ENCODE measurements at regions not wholly inside any gene's neighbourhood (a gene's known extent, or its start where the extent isn't known, plus 50 kb on each side); places are given as distances from the start of the nearest gene placed in this dataset.

- no peak for TF ChIP-seq CTCF (IDR thresholded peaks at IDR 0.05; ENCODE audit: borderline replicate concordance, extremely low read depth, low read length, poor library complexity, severe bottlenecking)
- no peak for TF ChIP-seq EZH2 (IDR thresholded peaks at IDR 0.05; ENCODE audit: borderline replicate concordance, low read depth, low read length, severe bottlenecking)
- ATAC-seq (ENCODE audit: insufficient read depth, low read depth), result no peak
- no peak overlapping the region for H3K4me3 ChIP-seq (ENCODE audit: low read depth in 1 of 2, low read length in 2 of 2)
- no peak overlapping the region for H3K27ac ChIP-seq (ENCODE audit: low read length)
- no peaks in the 10 kb centered on the region for H3K79me2 ChIP-seq (ENCODE audit: insufficient read depth, low read length)
- H3K4me1 ChIP-seq (ENCODE audit: insufficient read depth, low read length), result no peaks in the 10 kb centered on the region
- no peak overlapping the region for H2AFZ ChIP-seq (ENCODE audit: low read depth, low read length)
- H3K9me3 ChIP-seq (ENCODE audit: insufficient read depth, low read length, severe bottlenecking), result no peaks in the 10 kb centered on the region
- H4K20me1 ChIP-seq (ENCODE audit: insufficient read depth, low read length), result no peaks in the 10 kb centered on the region
- peaks cover 14% of the 10 kb centered on the region for H3K27me3 ChIP-seq (ENCODE audit: insufficient read depth, low read length, poor library complexity)
- DNase-seq, result no peak
- no peak overlapping the region for H3K9ac ChIP-seq (ENCODE audit: low read depth, low read length)
- no peaks in the 10 kb centered on the region for H3K36me3 ChIP-seq (ENCODE audit: insufficient read depth, low read length)
- no peak overlapping the region for H3K4me2 ChIP-seq (ENCODE audit: insufficient read depth, low read length)
Measured at GRCh38 chr11:133656082-133656635, 123.9 kb upstream of the OPCML start.

GRCh38 chr11:133654630-133655212 is 122.4 kb upstream of the OPCML start:
- H3K4me2 ChIP-seq (ENCODE audit: insufficient read depth, low read length), result no peak overlapping the region
- H3K4me1 ChIP-seq (ENCODE audit: insufficient read depth, low read length), result no peaks in the 10 kb centered on the region
- H3K27me3 ChIP-seq (ENCODE audit: insufficient read depth, low read length, poor library complexity), result peaks cover 21% of the 10 kb centered on the region
- DNase-seq (no peak), ATAC-seq (ENCODE audit: insufficient read depth, low read depth) (no peak)
- H4K20me1 ChIP-seq (ENCODE audit: insufficient read depth, low read length), result no peaks in the 10 kb centered on the region
- H3K9ac ChIP-seq (ENCODE audit: low read depth, low read length), result no peak overlapping the region
- H3K4me3 ChIP-seq (ENCODE audit: low read depth in 1 of 2, low read length in 2 of 2), result no peak overlapping the region
- no peaks in the 10 kb centered on the region for H3K36me3 ChIP-seq (ENCODE audit: insufficient read depth, low read length)
- no peak overlapping the region for H2AFZ ChIP-seq (ENCODE audit: low read depth, low read length)
- H3K27ac ChIP-seq (ENCODE audit: low read length), result no peak overlapping the region
- H3K79me2 ChIP-seq (ENCODE audit: insufficient read depth, low read length), result no peaks in the 10 kb centered on the region
- no peak for TF ChIP-seq CTCF (IDR thresholded peaks at IDR 0.05; ENCODE audit: borderline replicate concordance, extremely low read depth, low read length, poor library complexity, severe bottlenecking)
- no peak for TF ChIP-seq EZH2 (IDR thresholded peaks at IDR 0.05; ENCODE audit: borderline replicate concordance, low read depth, low read length, severe bottlenecking)
- H3K9me3 ChIP-seq (ENCODE audit: insufficient read depth, low read length, severe bottlenecking), result no peaks in the 10 kb centered on the region

- Histone ChIP-seq H3K79me2 (ENCODE audit: insufficient read depth, low read length) (no peaks in the 10 kb centered on the region), H3K27me3 (ENCODE audit: insufficient read depth, low read length, poor library complexity) (peaks cover 21% of the 10 kb centered on the region), H3K36me3 (ENCODE audit: insufficient read depth, low read length) (no peaks in the 10 kb centered on the region), H2AFZ (ENCODE audit: low read depth, low read length) (no peak overlapping the region), H3K4me1 (ENCODE audit: insufficient read depth, low read length) (no peaks in the 10 kb centered on the region), H3K27ac (ENCODE audit: low read length) (no peak overlapping the region), H3K9me3 (ENCODE audit: insufficient read depth, low read length, severe bottlenecking) (no peaks in the 10 kb centered on the region), H4K20me1 (ENCODE audit: insufficient read depth, low read length) (no peaks in the 10 kb centered on the region), H3K9ac (ENCODE audit: low read depth, low read length) (no peak overlapping the region), H3K4me2 (ENCODE audit: insufficient read depth, low read length) (no peak overlapping the region), H3K4me3 (ENCODE audit: low read depth in 1 of 2, low read length in 2 of 2) (no peak overlapping the region)
- TF ChIP-seq CTCF (IDR thresholded peaks at IDR 0.05; ENCODE audit: borderline replicate concordance, extremely low read depth, low read length, poor library complexity, severe bottlenecking), result no peak
- TF ChIP-seq EZH2 (IDR thresholded peaks at IDR 0.05; ENCODE audit: borderline replicate concordance, low read depth, low read length, severe bottlenecking), result no peak
- ATAC-seq (ENCODE audit: insufficient read depth, low read depth), result no peak
- DNase-seq, result no peak
Measured at GRCh38 chr11:133653336-133653735, 121.0 kb upstream of the OPCML start.

Data from DND-41 (cell line).